GM19238 (cell line): ENCODE measurements at regions not wholly inside any gene's neighbourhood (a gene's known extent, or its start where the extent isn't known, plus 50 kb on each side); places are given as distances from the start of the nearest gene placed in this dataset.

Experiments
- DNase-seq: peaks from one replicate; pipeline ENCODE4 v3.0.0; 2011; ENCODE audit warnings: low spot score; ENCODE audit not compliant: insufficient read length

DNA sequence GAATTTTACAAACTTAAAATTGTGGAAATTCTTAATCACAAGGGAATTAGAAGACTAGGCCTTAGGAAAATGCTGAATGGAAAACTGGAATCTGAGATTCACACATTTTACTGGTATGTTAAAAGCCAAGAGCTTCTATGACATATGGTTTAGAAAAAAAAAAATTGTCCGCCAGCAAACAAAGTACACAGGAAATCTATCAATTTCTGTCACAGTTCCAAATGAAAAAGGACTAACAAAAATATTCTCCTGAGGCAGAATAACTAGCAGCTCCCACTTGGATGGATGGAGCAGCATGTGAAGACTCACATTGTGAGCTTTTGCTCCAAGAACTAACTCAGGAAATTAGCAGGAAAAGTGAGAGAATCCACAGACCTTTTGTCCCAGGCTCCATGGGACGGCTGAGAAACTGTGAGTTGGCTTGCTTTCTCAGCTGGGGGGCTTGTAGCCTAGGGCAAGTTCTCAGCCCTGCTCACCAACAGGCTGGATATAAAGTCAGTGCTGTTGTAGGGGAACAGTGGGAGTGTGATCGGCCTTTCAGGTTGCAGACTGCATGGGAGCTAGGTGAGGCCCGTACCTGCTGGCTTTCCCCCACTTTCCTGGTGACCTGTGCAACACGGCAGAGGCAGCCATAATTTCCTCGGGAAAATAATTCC, 731.1 kb upstream of the SGO1 start:
- no peak for DNase-seq

DNA sequence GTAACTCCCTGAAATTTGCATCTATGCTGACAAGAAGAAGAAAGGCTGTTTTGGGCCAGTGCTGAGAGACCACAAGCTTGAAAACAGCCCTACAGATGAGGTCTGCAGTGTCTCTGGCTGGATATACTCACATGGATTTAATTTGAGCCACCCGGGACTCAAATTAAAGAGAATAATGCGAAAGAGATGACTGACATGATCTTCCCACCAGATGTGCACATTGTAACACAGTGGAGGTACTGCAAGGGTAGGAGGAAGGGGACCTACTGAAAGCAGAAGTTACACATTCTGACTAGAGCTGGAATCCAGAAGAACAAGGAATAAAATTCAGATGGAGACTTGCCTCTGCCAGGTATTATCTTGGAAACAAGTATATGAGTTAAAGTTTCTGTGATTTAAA, 728.3 kb upstream of the SGO1 start:
- no peak for DNase-seq

DNA sequence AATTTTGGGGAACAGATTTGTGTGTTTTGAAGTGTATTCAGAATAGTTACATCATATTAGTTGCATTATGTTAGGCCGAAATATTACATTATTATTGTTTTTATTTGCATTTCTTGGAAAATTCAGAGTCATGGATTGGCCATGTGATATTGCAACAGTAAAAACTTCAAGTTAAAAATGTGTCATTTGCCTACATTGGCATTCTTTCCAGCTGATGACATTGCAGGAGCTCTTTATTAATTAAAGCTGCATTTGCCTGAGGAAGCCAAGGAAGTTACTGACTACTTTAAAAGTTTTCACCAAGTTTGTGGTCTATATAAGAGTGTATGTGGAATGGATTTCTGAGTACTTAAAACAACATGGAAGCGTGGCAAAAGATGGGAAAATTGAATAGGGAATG, 726.4 kb upstream of the SGO1 start:
- no peak for DNase-seq

DNA sequence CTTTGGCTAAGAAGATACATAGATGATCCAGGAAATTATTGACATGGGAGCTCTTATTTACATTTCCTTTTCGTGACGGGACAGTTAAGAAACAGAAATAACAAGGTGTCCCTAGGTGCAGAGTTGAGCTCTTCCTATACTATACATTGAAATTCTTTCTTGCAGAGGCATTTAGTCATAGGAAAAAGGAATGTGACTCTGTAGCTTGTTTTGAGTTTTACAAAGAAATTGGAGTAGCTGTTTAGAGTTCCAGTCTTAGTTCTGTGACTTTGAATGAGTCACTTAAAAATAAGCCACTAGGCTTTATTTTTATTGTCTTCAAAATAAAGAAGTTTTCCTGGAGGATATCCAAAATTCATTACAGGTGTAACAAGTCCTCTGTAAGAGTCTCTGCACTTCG, 723.5 kb upstream of the SGO1 start:
- no peak for DNase-seq

DNA sequence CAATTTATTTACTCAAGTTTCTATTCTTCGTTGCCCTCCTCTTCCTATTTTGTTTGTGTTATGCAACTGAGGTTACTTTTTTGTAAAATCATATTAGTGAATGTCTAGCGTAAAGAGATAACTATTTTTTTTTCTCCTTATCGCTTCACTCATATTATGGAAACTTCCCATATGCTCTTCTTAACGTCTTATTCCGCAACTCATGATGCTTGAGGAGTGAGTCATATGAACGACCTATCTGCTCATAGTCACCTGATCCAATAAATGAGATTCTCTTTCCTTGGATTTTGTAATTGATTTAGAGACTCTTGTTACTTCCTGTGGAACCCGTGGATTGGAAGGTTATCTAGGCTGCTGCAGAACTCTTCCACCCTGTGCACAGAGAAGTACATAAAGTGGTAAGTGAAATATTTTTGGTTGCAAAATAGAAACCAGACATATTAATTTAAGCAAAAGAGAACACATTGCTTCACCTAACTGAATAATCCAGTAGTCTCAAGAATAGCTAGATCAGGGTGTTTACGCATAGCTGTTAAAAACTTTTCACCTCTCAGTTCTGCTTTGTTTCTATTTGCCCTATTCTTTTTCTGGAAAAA, 719.3 kb upstream of the SGO1 start:
- DNase-seq: no peak

DNA sequence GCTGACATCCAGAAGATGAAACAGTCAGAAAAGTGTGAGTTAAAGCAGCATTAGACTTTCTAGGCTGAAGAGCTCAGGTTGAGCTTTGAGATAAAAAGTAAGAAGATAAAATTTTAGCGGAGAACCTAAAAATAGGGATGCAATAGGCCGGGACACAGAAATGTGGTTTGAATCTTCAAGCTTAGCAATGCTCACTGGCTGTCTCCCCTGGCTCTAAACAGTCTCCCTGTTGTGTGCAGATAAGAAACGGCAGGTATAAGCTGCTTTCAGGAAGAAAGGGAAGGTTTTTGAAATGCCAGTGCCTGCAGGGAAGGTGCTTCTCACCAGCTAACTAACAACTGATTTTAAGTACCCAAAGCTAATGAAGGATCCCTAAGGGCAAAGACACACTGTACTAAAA, 718.7 kb upstream of the SGO1 start:
- DNase-seq: no peak

DNA sequence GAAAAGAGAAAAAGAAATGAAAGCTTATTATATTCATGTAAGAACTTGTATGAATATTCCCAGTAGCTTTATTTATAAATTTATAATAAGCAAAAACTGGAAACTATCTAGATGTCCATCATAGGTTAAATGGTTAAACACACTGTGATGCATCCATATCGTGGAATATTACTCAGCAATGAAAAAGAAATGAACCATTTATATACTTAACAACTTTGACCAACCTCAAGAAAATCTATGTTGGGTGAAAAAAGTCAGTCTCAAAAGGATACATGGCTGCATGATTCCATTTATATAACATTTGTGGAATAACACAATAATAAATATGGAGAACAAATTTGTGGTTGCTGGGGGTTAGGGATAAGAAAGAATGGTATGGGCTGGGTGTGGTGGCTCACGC, 713.0 kb upstream of the SGO1 start:
- no peak for DNase-seq

DNA sequence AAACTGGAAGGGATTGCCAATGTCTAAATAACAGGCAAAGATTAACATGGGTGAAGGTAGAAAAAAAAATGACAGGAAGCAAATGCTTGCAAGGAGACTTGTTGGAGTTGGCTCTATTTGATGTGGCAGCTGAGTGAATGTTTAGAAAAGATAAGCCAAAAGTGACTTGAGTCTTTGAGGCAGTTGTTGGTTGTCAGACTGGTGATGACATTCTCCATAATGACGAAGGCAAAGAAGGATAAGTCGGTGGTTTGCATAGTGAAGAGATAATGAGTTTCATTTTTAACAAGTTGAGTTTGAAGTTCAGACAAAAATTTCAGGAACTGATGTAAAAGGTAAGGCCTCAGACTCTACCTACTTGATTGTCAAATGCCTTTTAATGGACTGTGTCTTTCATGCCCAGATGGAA, 704.1 kb upstream of the SGO1 start:
- no peak for DNase-seq

DNA sequence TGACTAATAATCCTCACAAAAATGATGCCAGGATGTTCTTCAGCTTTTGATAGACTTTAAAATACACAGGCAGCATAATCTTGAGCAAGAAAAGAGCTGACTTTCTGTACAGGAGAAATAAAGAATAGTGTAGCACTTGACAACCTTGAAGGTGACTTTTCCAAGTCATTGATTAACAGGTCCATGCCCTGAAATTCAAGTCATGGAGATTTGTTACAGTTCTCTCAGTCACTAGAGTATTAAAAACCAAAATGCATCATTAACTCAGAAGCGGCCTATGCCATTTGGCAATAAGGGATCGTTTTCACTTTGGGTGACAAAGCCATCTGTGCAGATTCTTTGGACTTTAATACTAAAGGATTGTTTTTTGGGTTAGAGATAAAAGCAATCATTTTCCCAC, 692.7 kb upstream of the SGO1 start:
- DNase-seq: no peak

DNA sequence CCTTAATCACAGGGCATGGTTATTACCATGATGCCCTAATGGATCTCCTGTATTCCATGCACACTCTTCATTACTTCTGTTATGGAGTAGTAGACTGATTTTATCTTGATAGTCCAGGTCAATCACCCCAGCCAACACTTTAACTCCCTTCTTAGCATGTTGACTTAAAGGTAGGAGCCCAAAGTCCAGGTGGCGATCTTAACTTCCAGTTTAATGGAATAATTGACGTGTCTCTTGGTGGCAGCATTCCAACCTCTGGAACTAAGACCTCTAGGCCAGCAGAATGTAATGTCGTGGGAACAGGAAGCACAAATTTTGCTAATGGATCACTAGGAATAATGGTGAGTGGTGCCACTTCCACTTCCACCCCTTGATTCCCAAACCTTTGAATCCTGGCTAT, 687.2 kb upstream of the SGO1 start:
- no peak for DNase-seq

DNA sequence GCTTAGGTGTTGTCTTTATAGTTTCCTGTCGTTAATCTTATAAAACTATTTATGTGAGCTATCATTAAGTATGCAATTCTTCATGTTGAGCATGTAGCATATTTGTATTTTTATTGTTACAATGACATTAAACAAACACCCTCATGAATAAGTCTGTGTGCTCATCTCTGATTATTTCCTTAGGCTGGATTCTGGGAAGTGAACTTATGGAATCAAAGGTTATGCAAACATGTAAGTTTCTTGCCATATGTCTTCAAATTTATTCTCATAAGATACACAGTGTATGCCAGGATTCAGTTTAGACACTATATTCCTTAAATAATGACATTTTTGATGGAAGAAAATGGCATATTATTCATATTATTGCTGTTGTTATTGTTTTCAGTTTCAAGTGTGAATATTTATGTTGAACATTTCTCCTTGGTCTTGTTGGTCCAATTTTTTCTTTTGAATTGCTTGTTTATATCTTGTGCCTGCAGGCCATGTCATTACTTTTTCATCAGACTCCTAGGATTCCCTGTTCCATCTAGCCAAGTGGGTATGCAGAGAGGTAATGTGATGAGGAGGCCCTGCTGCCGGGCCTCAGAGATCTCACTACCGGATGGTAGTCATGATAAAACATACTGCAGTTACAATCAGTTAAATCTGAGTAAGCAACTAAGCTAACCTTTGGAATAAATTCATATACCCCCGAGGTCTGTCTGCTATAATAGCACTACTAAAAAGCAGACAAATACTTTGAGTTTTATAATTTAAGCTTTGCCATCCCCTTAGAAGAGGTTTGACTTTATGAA, 684.3 kb upstream of the SGO1 start:
- DNase-seq: no peak

DNA sequence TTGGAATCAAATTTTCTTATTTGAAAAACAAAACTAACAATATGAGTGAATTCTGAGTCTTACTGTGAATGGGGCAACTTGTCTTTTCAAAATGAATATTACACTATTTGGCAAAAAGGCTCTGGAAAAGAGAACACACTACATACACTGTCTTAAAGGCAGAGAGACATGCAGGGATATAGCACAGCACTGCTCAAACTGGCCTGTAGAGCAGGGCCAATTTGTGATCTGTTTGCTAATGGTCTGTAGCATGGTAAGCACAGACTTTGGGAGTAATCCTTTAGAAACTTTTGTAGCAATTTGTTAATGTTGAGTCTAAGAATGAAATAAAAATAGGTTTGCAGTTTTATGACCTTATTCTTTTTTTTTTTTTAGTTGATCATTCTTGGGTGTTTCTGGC, 679.8 kb upstream of the SGO1 start:
- DNase-seq: no peak

DNA sequence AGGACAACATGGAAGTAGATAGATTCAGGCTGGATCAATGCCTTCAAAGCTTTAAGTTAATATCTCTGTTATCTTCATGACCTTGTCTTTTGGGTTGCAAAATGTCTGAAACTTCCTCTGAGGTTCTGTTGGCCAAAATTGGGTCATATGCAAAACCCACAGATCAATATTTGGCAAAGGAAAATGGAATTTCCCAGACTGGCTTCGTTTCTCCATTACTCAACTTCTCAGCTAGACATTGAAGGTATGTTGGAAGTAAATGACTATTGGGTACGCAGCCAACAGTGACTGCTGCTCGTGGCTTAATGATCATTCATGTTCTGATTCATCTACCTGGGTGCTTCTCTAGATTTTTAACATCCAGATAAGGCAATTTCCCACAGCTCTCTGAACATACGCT, 675.4 kb upstream of the SGO1 start:
- no peak for DNase-seq

DNA sequence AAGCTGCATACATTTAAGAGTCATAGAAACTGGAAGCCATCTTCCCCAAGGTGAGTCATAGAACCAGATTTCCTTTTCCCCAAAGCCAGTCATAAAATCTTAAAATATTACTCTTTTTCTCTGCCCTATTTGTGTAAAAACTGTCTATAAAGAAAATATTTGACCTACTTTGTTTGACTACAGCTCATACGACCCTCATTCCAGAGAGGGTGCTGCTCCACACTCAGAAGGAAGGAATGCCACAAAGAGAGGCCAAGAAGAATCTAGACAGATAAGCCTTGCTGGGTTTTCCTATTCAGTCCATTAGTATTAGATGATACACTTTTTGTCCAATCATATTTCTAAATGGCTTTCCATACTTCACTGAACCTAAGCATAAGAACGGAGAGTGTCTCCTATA, 671.6 kb upstream of the SGO1 start:
- no peak for DNase-seq

DNA sequence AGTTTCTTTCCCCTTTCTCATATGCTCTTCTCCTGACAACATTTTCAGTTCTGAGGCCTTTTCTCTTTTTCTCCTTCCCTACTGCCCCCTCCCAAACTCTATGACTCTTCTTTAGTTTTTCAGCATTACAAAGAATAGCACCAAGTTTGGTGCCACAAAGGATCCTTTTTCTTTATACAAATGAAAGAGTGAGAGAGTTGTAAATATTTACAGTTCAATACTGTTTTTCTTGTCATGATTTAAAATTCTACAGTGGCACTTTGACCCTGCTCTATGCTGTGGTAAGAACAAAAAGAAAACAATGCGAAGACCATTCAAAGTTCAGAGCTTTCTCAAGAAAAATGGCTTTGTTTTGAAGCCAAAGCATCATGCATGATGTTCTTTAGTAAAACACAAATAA, 667.9 kb upstream of the SGO1 start:
- DNase-seq: no peak

DNA sequence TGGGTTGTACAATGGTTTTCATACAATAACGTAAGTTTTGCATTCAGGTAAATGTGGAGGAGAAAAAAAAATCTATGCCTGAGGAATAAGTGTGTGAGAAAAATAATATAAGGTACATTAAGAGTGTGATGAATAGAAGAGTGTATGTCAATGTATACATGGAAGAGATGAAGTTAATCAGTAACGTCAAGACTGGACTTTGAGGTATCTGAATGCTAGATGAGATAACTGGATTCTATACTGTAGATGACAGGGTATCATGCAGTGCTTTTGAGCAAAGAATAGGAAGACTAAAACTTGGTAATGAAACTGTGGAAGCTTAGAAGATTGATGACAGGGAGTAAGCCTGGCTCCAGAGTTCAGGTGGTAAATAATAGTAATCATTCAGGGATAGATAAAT, 666.7 kb upstream of the SGO1 start:
- no peak for DNase-seq

DNA sequence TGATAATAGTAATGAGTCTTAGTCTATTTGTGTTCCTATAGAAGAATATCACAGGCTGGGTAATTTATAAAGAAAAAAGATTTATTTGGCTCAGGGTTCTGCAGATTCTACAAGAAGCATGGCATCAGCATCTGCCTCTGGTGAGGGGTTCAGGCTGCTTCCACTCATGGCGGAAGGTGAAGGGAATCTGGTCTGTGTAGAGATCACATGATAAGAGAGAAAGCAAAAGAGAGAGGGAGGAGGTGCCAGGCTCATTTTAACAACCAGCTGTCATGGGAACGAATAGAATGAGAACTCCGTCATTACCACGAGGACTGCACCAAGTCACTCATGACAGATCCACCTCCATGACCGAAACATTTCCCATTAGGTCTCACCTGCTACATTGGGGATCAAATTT, 664.0 kb upstream of the SGO1 start:
- no peak for DNase-seq

DNA sequence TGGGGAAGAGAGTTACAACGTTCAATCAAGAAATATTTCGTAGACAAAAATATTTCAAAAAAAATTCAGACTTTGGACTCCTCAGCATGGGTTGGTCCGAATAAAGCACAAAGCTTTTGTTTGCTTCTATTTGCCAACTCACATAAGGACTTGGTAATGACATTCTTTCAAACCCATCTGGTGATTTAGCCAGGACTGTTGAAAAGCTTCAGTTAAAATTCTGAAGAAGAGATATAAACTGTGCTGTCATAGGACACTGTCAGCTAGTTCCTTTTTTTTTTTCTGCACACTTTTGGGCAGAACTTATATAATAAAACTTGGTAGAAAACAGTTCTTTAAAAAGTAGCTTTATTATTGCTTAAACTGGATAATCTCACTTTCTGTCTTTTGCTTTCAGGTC, 660.8 kb upstream of the SGO1 start:
- DNase-seq: no peak

DNA sequence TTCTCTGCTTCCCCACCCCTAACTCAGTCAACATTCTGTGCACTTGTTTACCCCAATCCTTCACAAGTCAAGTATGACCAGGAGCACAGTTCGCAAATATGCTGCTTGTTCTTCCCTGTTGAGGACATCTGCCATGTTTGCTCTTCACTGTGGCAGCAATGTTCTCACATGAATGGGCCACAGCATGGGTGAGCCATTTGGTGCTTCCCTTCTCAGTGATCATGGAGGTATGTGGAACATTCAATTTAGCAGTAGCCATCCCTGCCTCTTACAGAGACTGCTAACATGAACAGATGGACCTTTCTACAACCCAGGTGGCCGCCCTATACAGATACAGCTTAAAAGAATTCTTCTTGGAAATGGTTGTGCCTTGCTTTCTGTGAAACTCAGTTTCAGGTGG, 660.1 kb upstream of the SGO1 start:
- no peak for DNase-seq

DNA sequence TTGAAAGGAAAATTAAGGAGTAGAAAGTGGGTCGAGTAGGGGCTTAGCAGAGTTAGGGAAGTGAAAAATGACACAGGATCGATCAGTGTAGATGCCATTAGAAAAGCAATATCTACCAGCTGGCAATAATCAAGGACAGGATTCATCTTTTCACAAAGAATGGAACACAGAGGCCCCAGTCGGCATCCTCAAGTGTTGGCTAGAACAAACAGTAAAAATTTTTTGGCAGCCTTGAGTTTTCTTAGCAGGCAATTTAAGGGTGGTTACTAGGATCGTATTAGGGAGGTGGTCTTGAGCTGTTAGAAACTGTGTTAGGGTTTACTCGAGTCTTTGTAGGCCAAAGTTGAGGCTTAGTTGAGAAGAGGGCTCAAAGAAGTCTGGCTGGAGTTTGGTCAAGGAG, 658.8 kb upstream of the SGO1 start:
- no peak for DNase-seq

DNA sequence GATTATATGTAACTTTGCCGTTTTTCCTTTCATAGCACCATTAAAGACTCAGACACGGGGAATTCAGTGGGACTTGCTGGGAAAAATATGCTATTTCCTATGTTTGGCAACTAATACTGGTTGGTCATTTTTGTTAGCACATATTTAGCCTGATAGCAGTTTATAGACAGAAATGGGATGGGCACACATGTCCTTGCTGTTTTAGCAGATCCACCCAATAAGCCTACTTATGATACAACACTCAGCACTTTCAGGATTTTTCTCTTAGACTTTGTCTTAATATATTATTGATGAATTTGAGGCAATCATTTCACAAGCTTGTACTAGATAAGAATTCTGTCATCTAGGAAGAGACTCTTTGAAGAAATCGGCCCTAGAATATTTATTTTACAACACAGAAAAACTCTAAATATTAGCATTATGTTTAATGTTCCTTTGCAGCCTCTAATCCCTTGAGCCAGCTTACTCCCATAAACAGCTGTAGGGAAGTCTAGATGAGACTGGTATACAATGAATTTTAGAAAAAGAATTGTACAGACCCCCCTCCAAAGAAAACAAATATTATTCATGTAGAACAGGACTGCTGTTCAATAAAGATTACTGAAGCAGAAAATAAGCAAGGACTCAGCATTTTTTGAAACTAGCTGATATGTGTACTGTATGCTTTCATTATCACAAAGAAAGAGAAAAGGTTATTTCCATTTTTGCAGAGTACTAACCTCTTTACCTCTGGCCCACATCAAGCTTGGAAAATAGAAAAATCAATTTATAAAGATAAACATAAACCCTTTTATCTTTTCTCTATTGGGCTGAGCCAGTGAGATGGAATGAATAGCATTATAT, 656.8 kb upstream of the SGO1 start:
- no peak for DNase-seq

DNA sequence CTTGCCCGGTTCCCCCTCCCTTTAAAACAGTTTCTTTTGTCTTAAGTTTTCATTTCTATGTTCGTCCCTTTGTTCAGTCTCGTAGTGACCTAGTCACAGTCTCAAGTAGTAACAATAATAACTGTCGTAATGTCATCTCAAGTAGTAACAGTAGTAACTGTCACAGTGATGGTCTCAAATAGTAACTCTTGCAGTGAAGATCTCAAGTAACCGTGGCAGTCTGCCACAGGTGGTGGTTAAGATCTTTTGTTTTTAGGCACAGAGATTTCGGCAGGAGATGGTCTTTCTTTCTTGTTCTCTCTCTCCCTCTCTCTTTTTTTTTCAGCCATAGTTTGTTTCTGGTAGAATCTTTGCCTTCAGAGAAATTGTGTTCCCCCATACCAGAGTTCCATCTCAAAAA, 656.0 kb upstream of the SGO1 start:
- no peak for DNase-seq
